GM12878 (cell line): ENCODE measurements at regions not wholly inside any gene's neighbourhood (a gene's known extent, or its start where the extent isn't known, plus 50 kb on each side); places are given as distances from the start of the nearest gene placed in this dataset.

Source experiments
- ATAC-seq: fragments of 200-7000 bp; cut with Tn5 transposase; 3 replicates; pipeline ENCODE4 v1.9.1; 2020; ENCODE audit warnings: mild to moderate bottlenecking, moderate library complexity
- BruUV-seq: library from RNA; stranded (reverse); fragments of 400-500 nt; replicated peaks from 2 replicates; lab custom pipeline; 2021; lab: Mats Ljungman, UMichigan
- CTCF ChIA-PET: fragments of 300-600 bp; sonication (Branson Sonifier 250); formaldehyde crosslinking; extraction: SDS; loops from one replicate; lab custom pipeline; 2021; ENCODE audit warnings: inconsistent platforms; lab: Yijun Ruan, JAX
- POLR2A ChIA-PET: fragments of 350-600 bp; formaldehyde crosslinking; extraction: SDS; loops from one replicate; lab custom pipeline; 2021; ENCODE audit warnings: inconsistent platforms; lab: Charles Lee
- RAD21 ChIA-PET: fragments of 300-600 bp; sonication (Branson Sonifier 250); formaldehyde crosslinking; loops from one replicate; lab custom pipeline; 2023; ENCODE audit warnings: antibody characterized with exemption; ENCODE audit not compliant: unreplicated experiment; lab: Charles Lee
- SMC1A ChIA-PET: fragments of 300-600 bp; sonication (Branson Sonifier 250); formaldehyde crosslinking; loops from one replicate; lab custom pipeline; 2023; ENCODE audit not compliant: unreplicated experiment, uncharacterized antibody; lab: Charles Lee
- DNase-seq: peaks from one replicate; pipeline ENCODE4 v3.0.0-alpha.2; 2011; ENCODE audit warnings: low read depth, low spot score
- FAIRE-seq: peaks from 3 replicates; lab custom pipeline; 2011; peaks lifted over from hg19 to GRCh38; lab: Jason Lieb, UNC
- H2AFZ ChIP-seq: 2 replicates; pipeline ENCODE4 v1.6.0; 2011; ENCODE audit warnings: low read depth, low read length, control low read depth; ENCODE audit not compliant: control insufficient read depth
- H3K27ac ChIP-seq: 2 replicates; pipeline ENCODE4 v1.5.1; 2011; ENCODE audit warnings: control low read depth; ENCODE audit not compliant: control insufficient read depth, insufficient read depth
- H3K27me3 ChIP-seq, 2 experiments: replicated peaks in 1 of 2; 2 replicates each; pipeline versions ENCODE4 v1.6.0 to v1.6.1; 2011; ENCODE audit warnings: low read length in 1 of 2; ENCODE audit not compliant: control insufficient read depth in 2 of 2, insufficient read depth in 2 of 2
- H3K36me3 ChIP-seq, 2 experiments: 2 replicates each; pipeline ENCODE4 v1.5.1; 2011; ENCODE audit warnings: low read length in 1 of 2; ENCODE audit not compliant: control insufficient read depth in 2 of 2, insufficient read depth in 2 of 2
- H3K4me1 ChIP-seq: 2 replicates; pipeline ENCODE4 v1.6.1; 2011; ENCODE audit warnings: mild to moderate bottlenecking, low read length, moderate library complexity, mixed read lengths; ENCODE audit not compliant: control insufficient read depth, insufficient read depth
- H3K4me2 ChIP-seq: 2 replicates; pipeline ENCODE4 v1.6.0; 2011; ENCODE audit warnings: control low read depth; ENCODE audit not compliant: control insufficient read depth, insufficient read depth
- H3K4me3 ChIP-seq: fragments of 200-600 bp; sonication (generic); 2 replicates; pipeline ENCODE4 v1.5.1; 2016
- H3K79me2 ChIP-seq: 2 replicates; pipeline ENCODE4 v1.6.0; 2011; ENCODE audit warnings: low read length; ENCODE audit not compliant: control insufficient read depth, insufficient read depth
- H3K9ac ChIP-seq: 2 replicates; pipeline ENCODE4 v1.8.0; 2011; ENCODE audit warnings: low read length, control low read depth, mixed read lengths; ENCODE audit not compliant: control insufficient read depth, insufficient read depth
- H3K9me3 ChIP-seq: replicated peaks from 3 replicates; pipeline ENCODE4 v1.5.1; 2011; ENCODE audit warnings: mild to moderate bottlenecking, low read length; ENCODE audit not compliant: control insufficient read depth, insufficient read depth
- H4K20me1 ChIP-seq: 2 replicates; pipeline ENCODE4 v1.6.0; 2011; ENCODE audit not compliant: control insufficient read depth, insufficient read depth
- EP300 ChIP-seq, 2 experiments: fragments of 150-350 bp in 1 of 2; IDR thresholded peaks; 2 replicates each; pipeline ENCODE4 v1.6.1; 2011 to 2012; ENCODE audit warnings: low read depth in 2 of 2, low read length in 2 of 2, borderline replicate concordance in 1 of 2, improper control_type of control experiment in 1 of 2, inconsistent platforms in 1 of 2; ENCODE audit not compliant: control insufficient read depth in 1 of 2
- ETV6 ChIP-seq, 2 experiments: fragments of 450-650 bp in 1 of 2; IDR thresholded peaks in 1 of 2; conservative IDR thresholded peaks in 1 of 2; 2 replicates each; pipeline ENCODE4 v1.6.1; 2014; ENCODE audit warnings: antibody characterized with exemption in 1 of 2, borderline replicate concordance in 1 of 2, low read depth in 1 of 2, mild to moderate bottlenecking in 1 of 2, moderate library complexity in 1 of 2
- HDAC2 ChIP-seq: fragments of 200-600 bp; sonication (generic); IDR thresholded peaks from 2 replicates; pipeline ENCODE4 v1.6.1; 2017
- IKZF1 ChIP-seq: fragments of 450-650 bp; conservative IDR thresholded peaks from 2 replicates; pipeline ENCODE4 v1.6.1; 2017; ENCODE audit warnings: antibody characterized with exemption, mild to moderate bottlenecking
- PAX5 ChIP-seq: IDR thresholded peaks from 2 replicates; pipeline ENCODE4 v1.6.1; 2011; ENCODE audit warnings: low read depth, low read length, borderline replicate concordance
- PAX8 ChIP-seq: fragments of 450-650 bp; IDR thresholded peaks from 2 replicates; pipeline ENCODE4 v1.6.1; 2017; ENCODE audit warnings: mild to moderate bottlenecking, moderate library complexity
- SMAD1 ChIP-seq: fragments of 450-650 bp; IDR thresholded peaks from 2 replicates; pipeline ENCODE4 v1.6.1; 2018; ENCODE audit warnings: mild to moderate bottlenecking, low read depth; ENCODE audit not compliant: partially characterized antibody
- WRNIP1 ChIP-seq: IDR thresholded peaks from 2 replicates; pipeline ENCODE4 v1.6.1; 2011; ENCODE audit warnings: low read depth, low read length, improper control_type of control experiment, borderline replicate concordance
- ZBED1 ChIP-seq: IDR thresholded peaks from 2 replicates; pipeline ENCODE4 v1.6.1; 2016; ENCODE audit warnings: borderline replicate concordance
- WGBS: methylation state at CpG from one replicate; pipeline ENCODE4 v1.1.6; 2016; ENCODE audit warnings: low lambda C conversion rate; ENCODE audit not compliant: insufficient replicate concordance, insufficient coverage; ENCODE audit errors: missing lambda C conversion rate; 5-methylcytosine and 5-hydroxymethylcytosine counted together
- in situ Hi-C: fragments of 300-500 bp; cut with MboI; formaldehyde crosslinking; loops from 9 replicates; pipeline ENCODE4 v1.14.3; 2018; ENCODE audit warnings: mixed read lengths
- intact Hi-C: fragments of 100-400 bp; cut with micrococcal nuclease; formaldehyde crosslinking; loops from one replicate; pipeline ENCODE4 v1.14.2; 2022; ENCODE audit not compliant: unreplicated experiment

- no peak for TF ChIP-seq IKZF1
- TF ChIP-seq SMAD1 = no peak
- TF ChIP-seq PAX5 = no peak
- TF ChIP-seq ZBED1 = no peak
Measured at GRCh38 chr10:25805986-25806385, 128.0 kb upstream of the MYO3A start (continued).

- intact Hi-C loops = no loop called here
- Histone ChIP-seq H4K20me1 (no peaks in the 10 kb centered on the region), H3K79me2 (no peaks in the 10 kb centered on the region), H3K9me3 (no peaks in the 10 kb centered on the region), H2AFZ (no peak overlapping the region), H3K9ac (no peak overlapping the region), H3K27me3 (no peaks in the 10 kb centered on the region), H3K4me1 (no peaks in the 10 kb centered on the region), H3K27ac (no peak overlapping the region), H3K36me3 (no peaks in the 10 kb centered on the region), H3K4me3 (no peak overlapping the region), H3K4me2 (no peak overlapping the region)
- ChIA-PET RAD21 (no interaction called here), CTCF (no interaction called here), SMC1A (no interaction called here), POLR2A (no interaction called here)
- DNase-seq (no peak), FAIRE-seq (no peak), ATAC-seq (no peak)
- BruUV-seq = no TSS peak
- TF ChIP-seq HDAC2 (no peak), EP300 (IDR thresholded peaks at IDR 0.05; ENCODE audit: borderline replicate concordance in 1 of 2, control insufficient read depth in 1 of 2, low read depth in 2 of 2, low read length in 2 of 2) (no peak), ETV6 (conservative IDR thresholded peaks at IDR 0.05 in 1 of 2, IDR thresholded peaks at IDR 0.05 in 1 of 2; ENCODE audit: borderline replicate concordance in 1 of 2, low read depth in 1 of 2) (no peak), PAX8 (no peak), WRNIP1 (no peak)
- 23% methylated on average over 5 of the region's 5 CpGs for WGBS
- in situ Hi-C loops = no loop called here
Measured at GRCh38 chr10:25808372-25808771, 125.7 kb upstream of the MYO3A start.
